K562 (cell line): ENCODE measurements at regions not wholly inside any gene's neighbourhood (a gene's known extent, or its start where the extent isn't known, plus 50 kb on each side); places are given as distances from the start of the nearest gene placed in this dataset.

Experiments used
- ATAC-seq: fragments of 200-7000 bp; cut with Tn5 transposase; 3 replicates; pipeline ENCODE4 v1.9.1; 2020; ENCODE audit warnings: moderate library complexity
- BruUV-seq: library from RNA; stranded (reverse); fragments of 400-500 nt; replicated peaks from 2 replicates; lab custom pipeline; 2021; lab: Mats Ljungman, UMichigan
- CTCF ChIA-PET: fragments of 300-600 bp; formaldehyde crosslinking; extraction: SDS; loops from one replicate; lab custom pipeline; 2021; ENCODE audit warnings: low intra/inter-chr PET ratio; lab: Yijun Ruan, JAX
- POLR2A ChIA-PET: fragments of 300-600, 350-650 bp; sonication (Branson Sonifier 250); formaldehyde crosslinking; extraction: SDS; loops from one replicate; lab custom pipeline; 2021; ENCODE audit warnings: antibody characterized with exemption, inconsistent platforms; lab: Yijun Ruan, JAX
- DNase-seq, 4 experiments: peaks; one replicate each; pipeline versions ENCODE4 v3.0.0 to v3.0.0-alpha.2; 2011 to 2018; ENCODE audit warnings: low spot score in 3 of 4, mixed read lengths in 3 of 4; ENCODE audit errors: extremely low read depth in 1 of 4
- FAIRE-seq: peaks from 2 replicates; lab custom pipeline; 2011; peaks lifted over from hg19 to GRCh38; lab: Jason Lieb, UNC
- H2AFZ ChIP-seq: 2 replicates; pipeline ENCODE4 v1.6.0; 2011; ENCODE audit warnings: low read depth, low read length, control low read depth, inconsistent platforms
- H3K27ac ChIP-seq: fragments of 200-600 bp; 3 replicates; pipeline ENCODE4 v1.8.0; 2011; ENCODE audit warnings: low read depth, mild to moderate bottlenecking, control low read depth, inconsistent platforms, low read length, moderate library complexity, mixed read lengths; ENCODE audit errors: extremely low read depth
- H3K27me3 ChIP-seq, 2 experiments: fragments of 300-600 bp in 1 of 2; 2 replicates in 1 of 2; 3 replicates in 1 of 2; pipeline versions ENCODE4 v1.6.0 to v1.8.0; 2011; ENCODE audit warnings: inconsistent platforms in 2 of 2, low read length in 2 of 2, mild to moderate bottlenecking in 1 of 2, mixed read lengths in 1 of 2, moderate library complexity in 1 of 2; ENCODE audit not compliant: control insufficient read depth in 2 of 2, insufficient read depth in 2 of 2
- H3K36me3 ChIP-seq: fragments of 300-600 bp; 3 replicates; pipeline ENCODE4 v1.8.0; 2011; ENCODE audit warnings: mild to moderate bottlenecking, low read length, inconsistent platforms; ENCODE audit not compliant: control insufficient read depth, insufficient read depth
- H3K4me1 ChIP-seq, 2 experiments: fragments of 200-600 bp in 1 of 2; replicated peaks in 1 of 2; 2 replicates in 1 of 2; 3 replicates in 1 of 2; pipeline versions ENCODE4 v1.5.1 to v1.8.0; 2011; ENCODE audit warnings: inconsistent platforms in 2 of 2, low read length in 2 of 2, mild to moderate bottlenecking in 1 of 2, mixed read lengths in 1 of 2, moderate library complexity in 1 of 2; ENCODE audit not compliant: control insufficient read depth in 2 of 2, insufficient read depth in 2 of 2
- H3K4me2 ChIP-seq: 2 replicates; pipeline ENCODE4 v1.6.1; 2011; ENCODE audit warnings: low read length, control low read depth, inconsistent platforms, mixed read lengths; ENCODE audit not compliant: insufficient read depth
- H3K4me3 ChIP-seq: fragments of 200-600 bp; sonication (generic), shearing (Covaris generic); 2 replicates; pipeline ENCODE4 v1.5.1; 2016; ENCODE audit warnings: control low read depth, inconsistent platforms
- H3K79me2 ChIP-seq: fragments of 200-600 bp; 3 replicates; pipeline ENCODE4 v1.8.0; 2011; ENCODE audit warnings: low read length, inconsistent platforms; ENCODE audit not compliant: control insufficient read depth, insufficient read depth
- H3K9ac ChIP-seq, 2 experiments: 2 replicates each; pipeline versions ENCODE4 v1.6.0 to v1.6.1; 2011; ENCODE audit warnings: low read depth in 2 of 2, low read length in 2 of 2, control low read depth in 1 of 2, inconsistent platforms in 1 of 2, mild to moderate bottlenecking in 1 of 2, mixed read lengths in 1 of 2; ENCODE audit not compliant: insufficient read depth in 1 of 2
- H3K9me1 ChIP-seq: one replicate; pipeline ENCODE4 v1.6.0; 2011; ENCODE audit warnings: inconsistent platforms, mild to moderate bottlenecking, low read length, moderate library complexity; ENCODE audit not compliant: control insufficient read depth, insufficient read depth
- H3K9me3 ChIP-seq: replicated peaks from 2 replicates; pipeline ENCODE4 v1.5.1; 2011; ENCODE audit warnings: low read depth, low read length, inconsistent platforms; ENCODE audit not compliant: control insufficient read depth, insufficient read depth
- H4K20me1 ChIP-seq: replicated peaks from 2 replicates; pipeline ENCODE4 v1.6.1; 2011; ENCODE audit warnings: low read length, inconsistent platforms, mixed read lengths; ENCODE audit not compliant: control insufficient read depth, insufficient read depth
- FIP1L1 ChIP-seq: fragments of 200-400 bp; formaldehyde crosslinking; IDR thresholded peaks from 2 replicates; pipeline ENCODE4 v1.6.1; 2018; ENCODE audit warnings: mild to moderate bottlenecking, low read depth, low read length; ENCODE audit not compliant: poor library complexity, severe bottlenecking
- HCFC1 ChIP-seq: IDR thresholded peaks from 2 replicates; pipeline ENCODE4 v1.6.1; 2012; ENCODE audit warnings: low read depth, low read length, improper control_type of control experiment
- KLF13 ChIP-seq: fragments of 450-650 bp; IDR thresholded peaks from 2 replicates; pipeline ENCODE4 v1.6.1; 2016; ENCODE audit warnings: missing genetic modification characterization, low read depth, mild to moderate bottlenecking, missing compliant biosample characterization, moderate library complexity, borderline replicate concordance
- KLF16 ChIP-seq: IDR thresholded peaks from 2 replicates; pipeline ENCODE4 v1.6.1; 2016; ENCODE audit warnings: antibody characterized with exemption
- MAFG ChIP-seq: fragments of 450-650 bp; conservative IDR thresholded peaks from 2 replicates; pipeline ENCODE4 v1.6.1; 2016; ENCODE audit warnings: missing genetic modification characterization, missing compliant biosample characterization
- POU5F1 ChIP-seq: fragments of 150-350 bp; IDR thresholded peaks from 2 replicates; pipeline ENCODE4 v1.6.1; 2014; ENCODE audit warnings: borderline replicate concordance, low read length, low read depth, mild to moderate bottlenecking; ENCODE audit not compliant: partially characterized antibody
- SRSF9 ChIP-seq: fragments of 200-400 bp; formaldehyde crosslinking; IDR thresholded peaks from 2 replicates; pipeline ENCODE4 v1.6.1; 2017; ENCODE audit warnings: low read depth, low read length, borderline replicate concordance
- U2AF2 ChIP-seq: fragments of 200-400 bp; formaldehyde crosslinking; optimal IDR thresholded peaks from 2 replicates; pipeline ENCODE3; 2017; ENCODE audit warnings: low read depth, mild to moderate bottlenecking, low read length
- ZBTB7A ChIP-seq: IDR thresholded peaks from 2 replicates; pipeline ENCODE4 v1.6.1; 2011; ENCODE audit warnings: low read depth, mild to moderate bottlenecking, low read length, moderate library complexity, borderline replicate concordance; ENCODE audit not compliant: control insufficient read depth
- WGBS: fragments of 100-300 bp; shearing (Covaris generic); methylation state at CpG from one replicate; pipeline ENCODE4 v1.1.6; 2016; ENCODE audit warnings: low coverage, mixed read lengths; ENCODE audit not compliant: insufficient coverage; ENCODE audit errors: missing lambda C conversion rate; 5-methylcytosine and 5-hydroxymethylcytosine counted together
- in situ Hi-C: fragments of 300-500 bp; cut with MboI; formaldehyde crosslinking; loops from 4 replicates; pipeline ENCODE4 v1.15.0; 2018; ENCODE audit warnings: inconsistent platforms, mixed read lengths
- intact Hi-C: fragments of 100-400 bp; cut with micrococcal nuclease; formaldehyde crosslinking; loops from 2 replicates; pipeline ENCODE4 v1.14.2; 2022
- TF ChIP-seq, protein P1 (sequence below): sonication (generic); formaldehyde crosslinking; IDR thresholded peaks from 2 replicates; pipeline ENCODE4 v1.8.1; 2023; ENCODE audit warnings: mild to moderate bottlenecking, missing genetic modification reagents, moderate library complexity

GRCh38 chr11:41872870-41873269 lies 413.4 kb upstream of the LRRC4C start:
- Histone ChIP-seq H2AFZ (no peak overlapping the region), H3K27me3 (no peaks in the 10 kb centered on the region), H3K79me2 (no peaks in the 10 kb centered on the region), H3K4me2 (no peak overlapping the region), H3K36me3 (no peaks in the 10 kb centered on the region), H3K9me1 (no peaks in the 10 kb centered on the region), H3K4me3 (no peak overlapping the region), H3K4me1 (no peaks in the 10 kb centered on the region), H3K9me3 (no peaks in the 10 kb centered on the region), H4K20me1 (no peaks in the 10 kb centered on the region), H3K27ac (no peak overlapping the region), H3K9ac (no peak overlapping the region)
- in situ Hi-C loops: no loop called here
- FAIRE-seq (no peak), DNase-seq (no peak), ATAC-seq (no peak)
- no TSS peak for BruUV-seq
- ChIA-PET POLR2A (no interaction called here), CTCF (no interaction called here)
- WGBS: 0% methylated on average over 4 of the region's 4 CpGs
- intact Hi-C loops: no loop called here
- TF ChIP-seq KLF13 (tag) (no peak), POU5F1 (no peak), KLF16 (no peak), FIP1L1 (no peak), U2AF2 (no peak), MAFG (no peak), SRSF9 (no peak), HCFC1 (no peak), ZBTB7A (no peak)
- TF ChIP-seq, protein P1, sequence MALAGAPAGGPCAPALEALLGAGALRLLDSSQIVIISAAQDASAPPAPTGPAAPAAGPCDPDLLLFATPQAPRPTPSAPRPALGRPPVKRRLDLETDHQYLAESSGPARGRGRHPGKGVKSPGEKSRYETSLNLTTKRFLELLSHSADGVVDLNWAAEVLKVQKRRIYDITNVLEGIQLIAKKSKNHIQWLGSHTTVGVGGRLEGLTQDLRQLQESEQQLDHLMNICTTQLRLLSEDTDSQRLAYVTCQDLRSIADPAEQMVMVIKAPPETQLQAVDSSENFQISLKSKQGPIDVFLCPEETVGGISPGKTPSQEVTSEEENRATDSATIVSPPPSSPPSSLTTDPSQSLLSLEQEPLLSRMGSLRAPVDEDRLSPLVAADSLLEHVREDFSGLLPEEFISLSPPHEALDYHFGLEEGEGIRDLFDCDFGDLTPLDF (CRISPR knock-in tag): no peak
